ENCODE measurements at regions not wholly inside any gene's neighbourhood (a gene's known extent, or its start where the extent isn't known, plus 50 kb on each side); places are given as distances from the start of the nearest gene placed in this dataset.
"Not testable (repeated sequence)": the region's sequence is repeated elsewhere in the genome, so short reads cannot be mapped to it uniquely, and the experiment has no call there.

DNA sequence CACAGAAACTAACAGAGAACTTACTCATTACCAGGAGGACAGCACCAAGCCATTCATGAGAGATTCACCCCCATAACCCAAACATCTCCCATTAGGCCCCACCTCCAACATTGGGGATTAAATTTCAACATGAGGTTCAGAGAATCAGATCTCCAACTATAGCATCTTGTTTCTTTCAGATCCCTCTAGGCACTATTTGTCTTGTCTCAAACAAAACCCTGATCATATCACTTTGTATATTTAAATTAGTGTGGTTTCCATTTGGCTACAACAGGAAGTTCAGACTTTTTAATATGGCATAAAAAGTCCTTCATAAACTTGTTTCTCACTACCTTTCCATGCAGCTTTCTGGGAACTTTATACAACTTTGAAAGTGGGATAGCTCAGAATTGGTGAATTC is 699.0 kb upstream of the MIR17HG start:
- DNase-seq (ENCODE audit: low read depth in 2 of 2) = no peak

DNA sequence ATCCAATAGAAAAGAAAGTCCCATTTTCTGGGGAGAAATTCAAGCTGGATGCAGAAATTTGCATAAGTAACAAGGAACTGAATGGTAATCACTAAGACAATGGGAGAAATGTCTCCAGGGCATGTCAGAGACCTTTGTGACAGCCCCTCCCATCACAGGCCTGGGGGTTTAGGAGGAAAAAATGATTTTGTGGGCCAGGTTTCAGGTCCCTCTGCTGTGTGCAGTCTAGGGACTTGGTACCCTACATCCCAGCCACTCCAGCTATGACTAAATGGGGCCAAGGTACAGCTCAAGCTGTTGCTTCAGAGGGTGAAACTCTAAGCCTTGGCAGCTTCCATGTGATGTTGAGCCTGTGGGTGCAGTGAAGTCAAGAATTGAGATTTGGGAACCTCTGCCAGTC is 695.5 kb upstream of the MIR17HG start:
- no peak for DNase-seq (ENCODE audit: low read depth in 2 of 2)

DNA sequence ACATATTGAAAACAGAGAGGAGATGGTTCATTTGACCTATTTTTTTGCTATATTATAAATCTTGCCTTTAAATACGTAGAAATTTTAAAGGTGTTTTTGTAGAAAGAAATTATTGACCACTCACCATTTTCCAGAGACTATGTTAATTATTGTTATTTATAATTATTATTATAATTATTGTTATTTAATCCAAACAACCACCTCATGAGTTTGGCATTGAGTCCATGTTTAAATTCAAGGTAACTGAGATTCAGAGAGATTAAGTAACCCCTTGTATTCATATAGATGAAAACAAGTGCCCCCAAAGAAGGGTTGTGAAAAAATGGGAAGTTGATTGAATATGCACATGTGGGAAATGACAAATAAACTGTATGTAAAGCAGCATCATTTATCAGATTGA is 692.5 kb upstream of the MIR17HG start:
- DNase-seq (ENCODE audit: low read depth in 2 of 2) = no peak

DNA sequence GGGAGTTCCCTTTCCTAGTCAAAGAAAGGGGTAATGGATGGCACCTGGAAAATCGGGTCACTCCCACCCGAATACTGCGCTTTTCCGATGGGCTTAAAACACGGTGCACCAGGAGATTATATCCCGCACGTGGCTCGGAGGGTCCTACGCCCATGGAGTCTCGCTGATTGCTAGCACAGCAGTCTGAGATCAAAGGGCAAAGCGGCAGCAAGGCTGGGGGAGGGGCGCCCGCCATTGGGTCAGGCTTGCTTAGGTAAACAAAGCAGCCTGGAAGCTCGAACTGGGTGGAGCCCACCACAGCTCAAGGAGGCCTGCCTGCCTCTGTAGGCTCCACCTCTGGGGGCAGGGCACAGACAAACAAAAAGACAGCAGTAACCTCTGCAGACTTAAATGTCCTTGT is 683.3 kb upstream of the MIR17HG start:
- not testable (repeated sequence) for DNase-seq (ENCODE audit: low read depth in 2 of 2)

DNA sequence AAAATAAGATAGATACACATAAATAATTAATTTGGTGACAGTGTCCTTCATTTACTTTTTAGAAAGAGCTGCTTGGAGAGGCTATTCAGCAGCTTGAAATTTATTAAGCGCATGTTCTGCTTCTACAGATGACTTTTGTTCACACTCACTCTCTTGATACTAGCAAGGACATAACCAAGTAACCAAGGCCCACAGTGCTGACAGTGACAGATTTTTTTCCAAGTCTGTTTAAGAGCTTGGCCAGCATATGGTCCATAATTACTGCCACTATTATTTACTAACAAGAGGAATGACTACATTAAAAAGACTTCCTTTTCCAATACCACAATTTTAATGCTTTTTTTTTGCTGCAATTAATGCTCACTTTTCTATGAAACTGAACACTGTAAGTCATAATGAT is 673.7 kb upstream of the MIR17HG start:
- no peak for DNase-seq (ENCODE audit: low read depth in 2 of 2)

DNA sequence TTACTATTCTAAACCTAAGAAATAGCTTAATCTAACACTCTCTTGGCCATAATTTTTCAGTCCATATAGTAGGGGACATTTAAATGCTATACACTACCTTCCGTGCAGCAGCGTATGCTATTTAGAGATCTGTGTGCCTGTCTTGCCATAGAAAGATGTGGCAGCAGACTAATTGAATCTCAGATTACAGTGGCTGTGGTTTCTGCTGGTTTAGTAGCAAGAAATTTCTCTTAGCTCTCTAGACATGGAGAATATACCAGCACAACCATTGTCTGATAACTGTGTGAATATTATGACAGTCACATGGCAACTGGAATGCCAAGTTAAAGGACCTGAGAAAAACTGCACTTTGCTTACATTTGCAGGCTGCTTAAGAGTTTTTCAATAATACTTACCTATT is 672.4 kb upstream of the MIR17HG start:
- no peak for DNase-seq (ENCODE audit: low read depth in 2 of 2)

DNA sequence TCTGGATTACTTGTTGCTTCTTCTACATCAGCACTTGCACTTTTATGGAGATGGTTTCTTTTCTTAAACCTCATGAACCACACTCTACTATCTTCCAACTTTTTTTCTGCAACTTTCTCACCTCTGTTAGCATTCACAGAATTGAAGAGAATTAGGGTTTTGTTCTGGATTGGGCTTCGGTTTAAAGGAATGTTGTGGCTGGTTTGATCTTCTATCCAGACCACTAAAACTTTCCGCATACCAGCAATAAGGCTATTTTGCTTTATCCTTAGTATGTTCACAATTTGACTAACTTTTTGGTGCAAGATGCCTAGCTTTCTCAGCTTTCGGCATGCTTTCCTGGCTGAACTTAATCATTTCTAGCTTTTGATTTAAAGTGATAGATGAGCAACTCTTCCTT is 666.7 kb upstream of the MIR17HG start:
- DNase-seq (ENCODE audit: low read depth in 2 of 2) = no peak

DNA sequence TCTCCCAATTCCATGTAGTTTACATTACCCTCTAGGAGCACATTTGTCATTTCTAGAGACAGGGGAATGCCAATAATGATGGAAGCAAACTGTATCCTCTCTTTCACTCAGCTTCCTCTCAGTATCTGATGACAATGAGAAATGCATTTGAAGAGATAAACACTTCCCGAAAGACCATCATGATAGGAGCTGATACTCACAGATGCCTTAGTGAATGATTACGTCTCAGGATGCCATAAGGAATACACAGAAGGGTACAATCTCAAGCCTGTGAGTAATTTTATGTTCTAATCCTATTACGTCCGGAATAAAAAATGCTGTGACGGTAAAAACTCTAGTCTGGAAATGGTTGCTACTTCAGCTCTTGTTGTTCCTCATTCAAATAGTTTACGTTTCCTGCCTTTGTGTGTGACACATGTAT is 663.8 kb upstream of the MIR17HG start:
- no peak for DNase-seq (ENCODE audit: low read depth in 2 of 2)

DNA sequence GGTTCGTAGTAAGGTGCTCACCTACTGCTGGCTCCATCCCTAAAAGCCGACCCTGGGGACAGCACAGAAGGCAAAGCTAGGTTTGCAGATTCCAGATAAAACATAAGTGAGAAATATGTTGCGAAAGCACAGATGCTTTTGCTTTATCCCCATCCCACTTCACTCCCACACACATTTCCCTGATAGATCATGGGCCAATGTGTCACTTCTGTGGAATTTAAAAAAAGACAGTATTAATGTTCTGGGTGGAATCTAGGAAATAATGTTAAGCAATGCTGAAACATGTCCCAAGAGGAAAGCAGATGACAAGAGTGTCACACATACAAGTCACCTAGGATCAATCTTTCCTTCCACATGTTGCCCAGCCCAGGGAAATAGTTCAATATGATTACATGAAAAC is 661.0 kb upstream of the MIR17HG start:
- DNase-seq (ENCODE audit: low read depth in 2 of 2) = no peak

DNA sequence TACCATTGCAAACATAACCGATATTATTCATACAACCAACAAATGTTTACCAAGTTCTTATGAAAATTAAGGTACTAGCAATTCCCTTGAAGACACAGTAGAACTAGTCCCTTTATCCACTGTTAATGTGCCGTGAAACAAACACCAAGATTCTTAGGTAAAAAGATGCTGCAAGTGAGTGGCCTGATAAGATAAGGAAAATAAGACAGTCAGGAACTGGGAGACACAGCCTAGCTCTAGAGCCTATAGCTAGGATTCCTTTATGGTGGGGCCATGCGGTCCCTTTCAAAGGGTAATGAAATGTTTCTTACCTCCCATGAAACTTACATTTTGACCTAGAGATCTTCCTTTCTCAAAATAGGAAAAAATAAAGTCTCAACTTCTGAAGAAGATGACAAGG is 658.4 kb upstream of the MIR17HG start:
- no peak for DNase-seq (ENCODE audit: low read depth in 2 of 2)

DNA sequence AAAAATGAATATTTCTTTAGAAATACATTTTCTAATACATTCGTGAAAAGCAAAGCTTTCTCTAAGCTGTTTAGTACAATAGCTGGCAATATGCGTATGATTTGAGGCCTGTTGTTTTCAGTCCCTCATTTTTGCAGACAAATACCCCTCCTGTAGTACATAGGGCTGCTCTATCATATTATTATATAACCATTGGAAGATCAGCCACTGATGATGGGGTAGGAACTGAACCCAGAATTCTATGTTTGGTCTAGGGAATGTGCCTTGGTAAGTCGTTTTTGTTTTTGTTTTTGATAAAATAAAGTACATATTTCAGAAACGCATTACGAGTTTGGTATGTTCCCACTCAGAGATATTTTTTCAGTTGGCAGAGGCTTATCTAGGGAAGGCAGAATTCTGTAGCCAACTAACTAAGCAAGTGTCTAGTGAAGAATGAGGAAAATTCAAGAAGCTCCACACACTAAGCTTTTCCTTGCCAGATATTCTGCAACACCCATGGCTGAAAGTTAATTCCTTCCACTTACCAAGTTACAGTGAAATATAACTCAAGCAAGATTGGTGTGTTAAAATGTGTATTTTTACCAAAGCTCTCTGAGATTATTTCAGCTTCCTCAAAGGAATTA is 656.9 kb upstream of the MIR17HG start:
- no peak for DNase-seq (ENCODE audit: low read depth in 2 of 2)

DNA sequence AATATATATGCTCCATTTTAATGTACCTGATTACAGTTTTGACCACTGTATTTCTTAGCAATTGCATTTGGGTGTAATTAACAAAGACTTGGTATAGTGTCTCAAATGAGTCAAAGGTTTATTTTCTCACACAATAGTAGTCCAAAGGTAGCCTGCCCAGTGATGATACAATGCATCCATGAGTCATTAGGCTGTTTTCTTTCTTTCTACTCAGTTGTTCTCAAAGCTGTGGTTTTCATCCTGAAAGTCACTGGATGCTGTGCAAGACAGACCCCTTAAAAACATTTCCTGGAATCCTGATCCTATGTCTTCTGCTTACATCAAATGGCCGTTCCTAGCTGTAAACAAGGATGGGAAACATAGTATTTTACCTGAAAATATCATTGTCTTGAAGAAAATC is 651.2 kb upstream of the MIR17HG start:
- DNase-seq (ENCODE audit: low read depth in 2 of 2) = no peak

DNA sequence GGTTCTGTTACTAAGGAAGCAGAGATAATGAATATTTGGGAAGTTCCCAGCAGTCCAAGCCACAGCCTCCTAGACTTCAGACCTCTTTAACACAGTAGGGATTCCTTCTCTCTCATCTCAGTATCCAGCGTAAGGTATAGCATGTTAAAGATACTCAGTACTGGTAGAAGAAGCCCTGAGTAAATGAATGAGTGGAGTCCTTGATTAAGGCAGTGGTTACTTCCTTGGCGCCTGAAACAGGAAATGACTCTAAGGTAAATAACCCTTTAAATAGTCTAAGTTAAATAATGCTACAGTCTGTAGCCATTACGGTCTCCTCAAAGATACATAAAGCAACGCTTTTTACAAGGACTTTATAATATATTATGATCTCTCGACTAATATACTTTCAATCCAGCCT is 650.8 kb upstream of the MIR17HG start:
- no peak for DNase-seq (ENCODE audit: low read depth in 2 of 2)

DNA sequence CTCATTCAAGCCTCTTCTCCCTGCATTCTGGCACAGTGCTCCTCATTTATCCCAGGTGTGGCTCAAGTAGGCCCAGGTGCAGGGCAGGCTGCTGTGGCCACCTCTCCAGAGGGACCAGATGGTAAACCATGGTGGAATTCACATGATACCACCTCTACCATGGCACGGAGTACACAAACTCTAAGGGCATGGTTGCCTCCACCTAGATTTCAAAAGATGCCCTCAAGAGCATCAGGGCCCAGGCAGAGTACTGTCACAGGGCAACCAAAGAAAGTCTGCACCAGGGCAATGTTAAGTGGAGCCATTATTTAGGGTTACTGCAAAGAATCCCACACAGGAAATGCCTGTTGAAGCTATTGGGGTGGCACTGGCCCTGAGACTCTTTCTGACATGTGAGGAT is 647.1 kb upstream of the MIR17HG start:
- DNase-seq (ENCODE audit: low read depth in 2 of 2) = no peak

DNA sequence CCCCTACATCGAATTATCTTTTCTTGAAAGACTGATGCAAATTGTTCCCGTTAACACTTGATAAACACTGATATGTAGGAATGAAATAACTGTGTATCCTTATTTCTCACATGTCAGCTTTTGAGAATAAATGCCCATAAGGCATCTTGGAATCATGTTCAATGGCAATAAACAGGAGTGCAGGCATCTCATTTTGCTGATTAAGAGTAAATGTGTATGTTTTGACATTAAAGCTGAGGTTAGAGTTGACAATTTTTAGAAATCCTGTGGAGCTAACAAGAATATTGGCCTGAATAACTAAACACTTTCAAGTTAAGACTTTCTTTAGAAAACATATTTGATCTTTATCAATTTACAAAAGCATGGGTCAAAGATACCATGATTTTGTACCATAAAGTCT is 646.2 kb upstream of the MIR17HG start:
- DNase-seq (ENCODE audit: low read depth in 2 of 2) = no peak

DNA sequence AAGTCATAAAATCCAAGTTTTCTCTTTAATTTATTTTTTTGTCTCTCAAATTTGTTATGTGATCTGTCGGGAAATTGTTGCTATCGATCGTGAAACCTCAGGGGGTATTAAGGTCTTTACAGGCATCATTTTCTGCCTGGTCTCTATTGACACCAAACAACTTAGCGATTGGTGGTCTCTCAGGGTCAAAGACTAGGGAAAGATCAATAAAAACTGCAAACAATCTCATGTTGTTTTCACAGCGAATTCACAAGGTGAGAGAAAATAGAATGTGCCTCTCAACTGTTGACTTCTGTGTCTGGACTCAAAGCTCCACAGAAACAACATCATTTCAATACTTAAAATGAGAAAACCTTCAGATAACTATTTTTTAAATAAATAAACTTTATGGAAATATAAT is 645.4 kb upstream of the MIR17HG start:
- no peak for DNase-seq (ENCODE audit: low read depth in 2 of 2)

DNA sequence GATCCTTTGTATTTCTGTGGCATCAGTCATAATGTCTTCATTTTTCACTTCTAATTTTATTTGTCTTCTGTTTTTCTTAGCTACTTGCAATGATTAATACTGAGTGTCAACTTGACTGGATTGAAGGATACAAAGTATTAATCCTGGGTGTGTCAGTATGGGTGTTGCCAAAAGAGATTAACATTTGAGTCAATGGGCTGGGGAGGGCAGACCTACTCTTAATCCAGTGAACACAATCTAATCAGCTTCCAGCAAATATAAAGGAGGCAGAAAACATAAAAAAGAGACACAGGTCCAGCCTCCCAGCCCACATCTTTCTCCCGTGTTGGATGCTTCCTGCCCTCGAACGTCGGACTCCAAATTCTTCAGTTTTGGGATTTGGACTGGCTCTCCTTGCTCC is 640.9 kb upstream of the MIR17HG start:
- DNase-seq (ENCODE audit: low read depth in 2 of 2) = no peak

DNA sequence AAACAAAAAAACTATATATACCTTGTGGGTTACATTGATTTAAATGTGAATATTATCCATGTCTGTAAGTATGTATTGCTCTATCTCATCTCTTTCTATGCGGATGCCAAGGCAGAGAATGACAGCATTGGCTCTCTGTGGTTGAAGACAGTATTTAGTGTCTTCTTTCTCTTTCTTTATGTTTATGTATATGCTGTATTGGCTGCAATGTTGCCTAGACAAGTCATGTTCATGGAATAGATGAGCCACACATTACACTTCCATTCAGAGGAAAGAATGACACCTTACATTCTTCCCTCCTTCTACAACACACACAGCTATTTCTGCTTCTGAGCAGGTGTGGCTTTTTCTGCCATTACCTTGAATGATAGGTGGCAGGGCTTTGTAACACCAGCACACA is 639.4 kb upstream of the MIR17HG start:
- no peak for DNase-seq (ENCODE audit: low read depth in 2 of 2)

DNA sequence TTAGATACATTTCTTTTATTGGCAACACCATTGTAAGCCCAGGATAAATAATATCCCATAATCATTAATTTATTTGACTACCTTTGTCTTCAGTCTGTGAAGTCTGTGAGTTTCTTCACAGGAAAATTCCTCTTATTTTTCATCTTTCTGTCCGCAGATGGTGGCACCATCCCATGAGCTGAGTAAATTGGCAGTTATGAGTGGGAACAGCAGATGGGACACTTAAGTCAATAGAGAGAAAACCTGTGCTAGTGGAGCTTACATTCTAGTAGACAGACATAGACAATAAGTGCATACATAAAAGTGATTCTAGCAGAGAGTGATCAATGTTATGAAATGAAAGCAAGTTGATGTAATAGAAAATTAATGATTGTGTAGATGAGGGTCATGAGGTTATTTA is 638.2 kb upstream of the MIR17HG start:
- DNase-seq (ENCODE audit: low read depth in 2 of 2) = no peak

DNA sequence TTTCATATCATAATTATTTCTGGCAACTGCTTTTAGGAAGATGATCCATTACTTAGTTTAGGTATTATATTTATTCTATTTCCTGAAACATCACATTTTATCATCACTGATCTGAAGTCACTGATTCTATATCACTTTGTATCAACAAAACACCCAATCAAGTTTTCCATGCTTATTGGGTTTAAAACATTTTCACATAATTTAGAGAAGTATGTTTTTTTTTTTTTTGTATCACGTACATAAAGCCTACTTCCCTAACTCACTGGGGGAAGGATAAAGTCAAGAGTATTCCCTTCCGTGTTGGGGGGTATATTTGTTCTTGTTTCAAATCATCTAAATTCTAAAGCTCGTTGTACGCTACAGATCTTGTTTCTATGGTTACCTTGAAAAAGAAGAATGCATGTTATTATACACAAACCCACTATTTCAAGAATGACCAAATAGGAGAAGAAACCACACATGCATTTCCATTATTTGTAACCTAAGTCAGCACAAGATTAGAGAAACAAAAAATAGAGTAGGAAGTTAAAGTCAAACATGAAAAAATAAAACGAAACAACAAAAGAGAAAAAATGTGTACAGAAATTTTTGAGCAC is 637.2 kb upstream of the MIR17HG start:
- DNase-seq (ENCODE audit: low read depth in 2 of 2) = no peak

DNA sequence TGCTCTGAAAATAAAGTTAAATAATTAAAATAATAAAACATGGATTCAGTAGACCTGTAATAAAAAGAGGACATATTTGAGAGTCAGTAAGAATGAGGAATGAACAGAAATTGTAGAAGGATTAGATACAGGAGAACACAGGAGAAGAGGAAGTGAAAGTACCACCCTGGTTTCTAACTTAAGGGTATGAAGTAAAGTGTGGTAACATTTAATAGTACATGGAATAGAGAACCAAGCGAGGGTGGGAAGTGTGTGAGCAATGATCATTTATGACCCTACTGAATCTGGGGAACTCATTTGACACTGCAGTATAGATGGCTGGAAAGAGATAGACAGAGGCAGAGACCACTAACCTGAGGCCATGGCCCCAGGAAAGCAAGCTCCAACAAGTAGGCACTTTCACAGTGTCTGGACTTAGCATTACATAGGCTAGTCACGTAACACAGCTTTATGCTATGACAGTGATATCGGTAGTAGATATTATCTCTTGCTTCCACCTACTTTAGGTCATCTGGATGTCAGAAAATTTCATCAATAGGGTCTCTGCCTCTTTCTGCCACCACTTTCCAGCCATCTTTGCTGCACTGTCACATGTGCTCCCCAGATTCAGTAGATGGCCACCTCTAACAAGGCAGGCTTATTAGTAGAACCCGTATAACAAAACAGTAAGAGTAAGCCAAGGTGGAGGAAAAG is 633.9 kb upstream of the MIR17HG start:
- DNase-seq (ENCODE audit: low read depth in 2 of 2) = no peak

DNA sequence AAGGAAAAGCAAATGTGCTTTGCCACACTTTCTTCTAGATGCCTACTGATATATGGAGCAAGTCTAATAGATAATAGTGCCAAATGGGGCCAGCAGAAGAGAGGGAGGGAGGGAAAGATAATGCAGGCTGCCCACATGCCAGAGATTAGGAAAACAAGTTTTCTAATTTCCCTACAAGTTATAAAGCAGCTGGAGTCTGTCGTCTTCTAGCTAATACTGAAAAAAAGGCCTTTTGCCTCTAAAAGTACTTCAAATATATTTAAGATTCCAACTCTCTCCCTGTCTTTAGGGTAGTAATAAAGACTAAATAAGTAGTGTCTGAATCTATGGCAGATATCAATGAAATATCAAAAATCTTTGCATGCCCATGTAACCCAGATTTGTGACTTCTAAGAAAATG is 632.0 kb upstream of the MIR17HG start:
- no peak for DNase-seq (ENCODE audit: low read depth in 2 of 2)

DNA sequence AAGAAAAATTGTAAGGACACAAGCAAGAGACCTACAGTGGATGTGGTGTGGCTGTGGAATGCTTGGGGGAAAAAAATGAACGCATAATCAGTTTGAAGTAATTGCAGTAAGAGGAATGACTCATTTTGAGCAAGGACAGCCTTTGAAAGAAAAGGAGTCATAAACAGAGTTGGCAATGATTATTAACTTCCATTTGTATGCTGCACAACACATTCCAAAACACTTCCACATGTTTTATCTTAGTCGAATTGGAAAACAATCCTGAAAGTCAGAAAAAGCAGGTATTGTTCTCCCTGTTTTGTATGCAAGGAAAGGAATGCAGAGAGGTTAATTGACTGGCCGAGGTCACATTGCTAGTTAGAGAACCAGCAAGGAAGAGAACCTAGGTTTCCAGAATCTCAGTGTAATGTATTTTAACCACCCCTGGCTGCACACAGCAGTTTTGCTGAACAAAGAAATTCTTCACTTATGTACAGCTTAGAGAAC is 630.0 kb upstream of the MIR17HG start:
- no peak for DNase-seq (ENCODE audit: low read depth in 2 of 2)

Measured in stimulated activated CD4-positive, alpha-beta T cell treated with anti-CD3 and anti-CD28 coated beads, Interleukin-12 subunit alpha, Interleukin-12 subunit beta, amount 100 ng/mL, for 24 hours (primary cell).